ENCODE measurements at regions not wholly inside any gene's neighbourhood (a gene's known extent, or its start where the extent isn't known, plus 50 kb on each side); places are given as distances from the start of the nearest gene placed in this dataset.
A peak's percentile ranks its signal among the peaks of the same experiment; 100 is the strongest.

DNA sequence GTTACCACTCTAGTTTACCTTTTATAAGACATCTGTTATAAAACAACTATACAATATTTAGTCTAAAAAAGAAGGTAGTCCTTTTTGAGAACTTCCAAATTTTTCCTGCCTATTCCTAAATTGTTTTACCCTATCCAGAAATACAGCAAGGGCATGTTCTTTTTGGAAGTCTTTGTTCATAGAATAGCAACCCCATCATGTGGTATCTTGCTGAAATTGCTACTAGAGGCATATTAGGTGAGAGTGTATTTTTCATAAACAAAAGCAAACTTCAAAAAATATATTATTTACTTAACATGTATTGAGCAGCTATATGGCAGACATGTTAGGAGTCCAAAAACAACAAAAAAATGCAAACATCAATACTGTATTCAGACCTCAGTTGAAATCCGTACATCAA, 371.8 kb upstream of the NRSN1 start:
- H3K4me2 ChIP-seq (ENCODE audit: low read length): no peak overlapping the region
- no peaks in the 10 kb centered on the region for H3K36me3 ChIP-seq (replicated peaks; ENCODE audit: low read depth, low read length)
- no peak for TF ChIP-seq EZH2phosphoT487 (IDR thresholded peaks at IDR 0.05; ENCODE audit: low read depth)
- TF ChIP-seq CTCF (IDR thresholded peaks at IDR 0.05; ENCODE audit: low read depth, low read length): peak; percentile 45
- H3K27ac ChIP-seq (ENCODE audit: low read length): no peak overlapping the region
- H2AFZ ChIP-seq (ENCODE audit: low read depth, low read length): no peak overlapping the region
- H3K79me2 ChIP-seq (ENCODE audit: low read length): no peaks in the 10 kb centered on the region
- no peaks in the 10 kb centered on the region for H4K20me1 ChIP-seq (ENCODE audit: insufficient read depth, low read length)
- H3K9ac ChIP-seq (ENCODE audit: low read length): no peak overlapping the region
- no peak overlapping the region for H3K4me3 ChIP-seq (ENCODE audit: low read length)
- H3K4me1 ChIP-seq (ENCODE audit: low read length): no peaks in the 10 kb centered on the region
- H3K9me3 ChIP-seq (ENCODE audit: insufficient read depth, low read length): no peaks in the 10 kb centered on the region
- H3K27me3 ChIP-seq (ENCODE audit: low read depth, low read length): no peaks in the 10 kb centered on the region

- Histone ChIP-seq H4K20me1 (ENCODE audit: insufficient read depth, low read length) (no peaks in the 10 kb centered on the region), H3K4me1 (ENCODE audit: low read length) (peaks cover 7% of the 10 kb centered on the region), H3K9ac (ENCODE audit: low read length) (no peak overlapping the region), H3K27ac (ENCODE audit: low read length) (no peak overlapping the region), H3K4me2 (ENCODE audit: low read length) (no peak overlapping the region), H3K4me3 (ENCODE audit: low read length) (no peak overlapping the region), H3K36me3 (replicated peaks; ENCODE audit: low read depth, low read length) (no peaks in the 10 kb centered on the region), H3K27me3 (ENCODE audit: low read depth, low read length) (no peaks in the 10 kb centered on the region), H3K79me2 (ENCODE audit: low read length) (no peaks in the 10 kb centered on the region), H3K9me3 (ENCODE audit: insufficient read depth, low read length) (no peaks in the 10 kb centered on the region), H2AFZ (ENCODE audit: low read depth, low read length) (no peak overlapping the region)
- no peak for TF ChIP-seq CTCF (IDR thresholded peaks at IDR 0.05; ENCODE audit: low read depth, low read length)
- TF ChIP-seq EZH2phosphoT487 (IDR thresholded peaks at IDR 0.05; ENCODE audit: low read depth): no peak
Measured at GRCh38 chr6:23775127-23775526, 350.9 kb upstream of the NRSN1 start.

- H2AFZ ChIP-seq (ENCODE audit: low read depth, low read length): no peak overlapping the region
- no peaks in the 10 kb centered on the region for H3K27me3 ChIP-seq (ENCODE audit: low read depth, low read length)
- no peaks in the 10 kb centered on the region for H3K36me3 ChIP-seq (replicated peaks; ENCODE audit: low read depth, low read length)
- no peaks in the 10 kb centered on the region for H3K79me2 ChIP-seq (ENCODE audit: low read length)
- no peak overlapping the region for H3K4me3 ChIP-seq (ENCODE audit: low read length)
- no peaks in the 10 kb centered on the region for H4K20me1 ChIP-seq (ENCODE audit: insufficient read depth, low read length)
- H3K9ac ChIP-seq (ENCODE audit: low read length): no peak overlapping the region
- peaks cover 11% of the 10 kb centered on the region for H3K4me1 ChIP-seq (ENCODE audit: low read length)
- no peak overlapping the region for H3K4me2 ChIP-seq (ENCODE audit: low read length)
- TF ChIP-seq CTCF (IDR thresholded peaks at IDR 0.05; ENCODE audit: low read depth, low read length) (no peak), EZH2phosphoT487 (IDR thresholded peaks at IDR 0.05; ENCODE audit: low read depth) (no peak)
- H3K27ac ChIP-seq (ENCODE audit: low read length): no peak overlapping the region
- H3K9me3 ChIP-seq (ENCODE audit: insufficient read depth, low read length): no peaks in the 10 kb centered on the region
Measured at GRCh38 chr6:23783901-23784300, 342.1 kb upstream of the NRSN1 start.

DNA sequence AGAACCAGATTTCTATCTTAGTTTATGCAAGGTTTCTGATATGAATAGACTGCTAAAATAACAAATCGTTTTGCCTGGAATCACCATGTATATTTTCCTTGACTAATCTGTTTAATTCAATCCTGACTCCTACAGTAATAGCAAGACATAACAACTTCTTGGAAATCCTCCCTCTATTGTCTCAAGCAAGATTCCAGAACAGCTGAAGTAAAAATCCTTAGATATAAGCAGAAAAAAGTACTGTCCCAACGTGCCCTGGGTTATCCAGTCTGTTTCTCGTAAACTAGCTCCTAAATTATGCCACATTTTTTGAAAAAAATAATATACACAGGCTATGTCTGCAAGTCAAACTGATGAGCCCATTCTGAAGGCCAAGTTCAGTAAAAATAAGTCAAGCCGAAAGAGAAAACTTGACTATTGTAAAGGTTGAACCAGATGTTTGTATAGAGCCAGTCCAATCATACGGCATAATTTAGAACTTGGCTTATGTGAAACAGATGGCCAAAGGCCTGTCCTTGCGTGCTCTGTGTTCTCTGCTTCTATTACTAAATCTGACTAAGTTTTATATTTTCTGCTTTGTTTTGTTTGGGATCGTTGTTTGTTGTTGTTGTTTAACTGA, 341.6 kb upstream of the NRSN1 start:
- Histone ChIP-seq H3K9me3 (ENCODE audit: insufficient read depth, low read length) (no peaks in the 10 kb centered on the region), H3K4me3 (ENCODE audit: low read length) (no peak overlapping the region), H3K36me3 (replicated peaks; ENCODE audit: low read depth, low read length) (no peaks in the 10 kb centered on the region), H3K27me3 (ENCODE audit: low read depth, low read length) (no peaks in the 10 kb centered on the region), H3K4me2 (ENCODE audit: low read length) (no peak overlapping the region), H3K79me2 (ENCODE audit: low read length) (no peaks in the 10 kb centered on the region), H4K20me1 (ENCODE audit: insufficient read depth, low read length) (no peaks in the 10 kb centered on the region), H3K9ac (ENCODE audit: low read length) (no peak overlapping the region), H3K27ac (ENCODE audit: low read length) (no peak overlapping the region), H2AFZ (ENCODE audit: low read depth, low read length) (no peak overlapping the region), H3K4me1 (ENCODE audit: low read length) (peaks cover 11% of the 10 kb centered on the region)
- TF ChIP-seq CTCF (IDR thresholded peaks at IDR 0.05; ENCODE audit: low read depth, low read length) (no peak), EZH2phosphoT487 (IDR thresholded peaks at IDR 0.05; ENCODE audit: low read depth) (no peak)

Data from OCI-LY3 (cell line).